NCI-H446 (cell line): ENCODE measurements at regions not wholly inside any gene's neighbourhood (a gene's known extent, or its start where the extent isn't known, plus 50 kb on each side); places are given as distances from the start of the nearest gene placed in this dataset.
"Not testable (repeated sequence)": the region's sequence is repeated elsewhere in the genome, so short reads cannot be mapped to it uniquely, and the experiment has no call there.

ENCODE experiments used
- DNase-seq, 2 experiments: peaks; one replicate each; lab custom pipeline; 2025; lab: John Stamatoyannopoulos, UW

DNA sequence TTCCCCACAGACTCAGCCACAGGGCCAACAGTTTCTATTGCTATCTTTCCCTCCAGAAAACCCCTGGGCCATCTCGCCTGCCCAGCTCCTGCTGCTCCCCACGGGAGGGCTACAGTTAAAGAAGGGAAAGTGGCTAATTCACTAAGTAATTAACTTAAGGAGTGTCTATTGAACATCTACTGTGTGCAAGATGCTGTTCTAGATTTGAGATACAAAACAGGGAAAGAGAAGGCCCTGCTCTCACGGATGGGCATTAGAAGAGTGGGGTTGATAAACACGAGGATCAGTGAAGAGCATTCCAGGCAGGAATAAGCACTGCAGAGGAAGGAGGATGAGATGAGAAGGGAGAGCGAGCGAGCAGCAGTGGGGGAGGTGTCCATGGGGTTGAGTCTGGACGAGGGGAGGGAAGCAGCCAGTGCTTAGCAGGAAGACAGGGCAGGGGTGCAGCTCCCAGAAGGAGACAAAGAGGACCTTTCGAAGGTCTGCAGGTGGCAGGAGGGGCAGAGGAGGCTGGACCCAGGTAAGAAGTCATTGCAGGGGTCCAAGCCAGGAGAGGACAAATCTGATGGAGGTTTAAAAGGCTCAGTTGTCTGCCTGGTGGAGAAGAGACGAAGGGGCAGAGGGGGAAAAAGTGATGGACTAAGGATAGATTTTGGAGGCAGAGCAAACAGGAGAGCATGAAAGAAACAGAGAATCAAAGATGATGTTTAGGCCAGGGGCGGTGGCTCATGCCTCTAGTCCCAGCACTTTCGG is 64.7 kb downstream of the KLF15 start:
- no peak for DNase-seq

- no peak for DNase-seq
Observed at GRCh38 chr3:126291537-126291936, 65.7 kb downstream of the KLF15 start.

DNA sequence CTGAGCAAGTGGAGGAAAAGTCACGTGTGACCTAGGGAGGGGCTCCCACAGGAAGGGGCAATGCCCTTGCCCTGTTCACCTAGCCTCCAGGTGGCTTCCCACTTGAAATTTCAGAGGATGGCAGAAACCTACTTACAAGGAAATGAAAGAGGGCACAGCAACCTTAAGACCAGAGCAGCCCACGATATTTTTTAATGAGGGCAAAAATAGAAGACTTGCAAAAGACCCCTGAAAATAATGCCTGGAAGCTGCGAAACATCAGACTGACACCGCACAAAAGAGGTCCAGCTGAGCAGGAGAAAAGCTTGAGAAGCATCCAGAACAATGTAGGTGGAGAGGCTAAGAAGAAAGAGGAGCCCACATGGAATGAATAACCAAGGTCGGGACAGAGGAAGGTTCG is 66.1 kb downstream of the KLF15 start:
- no peak for DNase-seq

GRCh38 chr3:126290325-126290724 is 66.9 kb downstream of the KLF15 start:
- no peak for DNase-seq

DNA sequence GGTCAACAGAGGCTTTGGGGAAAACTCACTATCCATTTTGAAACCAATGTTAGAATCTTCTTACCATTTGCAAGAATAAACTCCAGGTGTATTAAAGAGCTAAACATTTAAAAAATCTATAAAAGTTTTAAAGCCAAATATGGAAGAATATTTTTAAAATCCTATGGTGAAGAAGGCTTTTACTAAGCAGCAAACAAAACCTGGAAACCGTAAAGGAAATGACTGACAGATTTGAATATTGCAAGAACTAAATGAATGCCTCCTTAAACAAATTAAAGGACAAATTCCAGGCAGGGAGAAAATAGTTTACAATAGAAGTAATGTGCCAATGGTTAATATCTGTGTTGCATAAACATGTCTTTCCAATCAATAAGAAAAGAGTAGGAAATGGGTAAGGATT is 68.1 kb downstream of the KLF15 start:
- no peak for DNase-seq

- no peak for DNase-seq
Observed at GRCh38 chr3:126288314-126288713, 68.9 kb downstream of the KLF15 start.

GRCh38 chr3:126287536-126288241 is 69.5 kb downstream of the KLF15 start:
- peak in 1 of 2 experiments; percentile 16 for DNase-seq

- DNase-seq: no peak
Observed at GRCh38 chr3:126287171-126287535, 70.1 kb downstream of the KLF15 start.

DNA sequence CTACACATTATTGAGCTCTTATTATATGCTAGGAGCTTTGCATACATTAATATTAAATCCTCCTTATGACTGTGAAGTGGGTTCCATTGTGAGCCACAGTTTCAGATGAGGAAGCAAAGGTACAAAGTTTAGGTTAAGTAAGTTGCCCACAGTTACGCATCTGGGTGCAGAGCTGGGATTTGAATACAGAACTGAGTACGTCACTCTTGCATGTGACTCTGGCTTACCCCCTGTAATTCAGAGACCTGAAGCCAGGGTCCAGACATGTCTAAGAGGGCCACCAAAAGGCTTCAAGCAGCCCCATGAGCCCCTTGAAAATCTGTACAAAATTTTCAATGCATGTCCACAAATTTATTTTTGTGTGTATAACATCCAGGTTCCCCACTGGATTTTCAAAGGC is 71.8 kb downstream of the KLF15 start:
- no peak for DNase-seq

GRCh38 chr3:126284258-126284904 is 72.8 kb downstream of the KLF15 start:
- no peak for DNase-seq

DNA sequence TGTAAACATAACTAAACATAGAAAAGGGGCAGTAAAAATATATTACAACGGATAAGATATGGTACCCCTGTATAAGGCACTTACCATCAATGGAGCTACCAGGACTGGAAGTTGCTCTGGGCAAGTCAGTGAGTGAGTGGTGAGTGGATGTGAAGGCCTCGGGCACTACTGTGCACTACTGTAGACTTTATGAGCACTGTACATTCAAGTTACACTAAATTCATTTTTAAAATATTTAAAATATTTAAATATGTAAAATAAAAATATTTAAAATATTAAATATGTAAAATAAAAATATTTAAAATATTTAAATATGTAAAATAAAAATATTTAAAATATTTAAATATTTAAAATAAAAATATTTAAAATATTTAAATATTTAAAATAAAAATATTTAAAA is 73.6 kb downstream of the KLF15 start:
- not testable (repeated sequence) for DNase-seq

DNA sequence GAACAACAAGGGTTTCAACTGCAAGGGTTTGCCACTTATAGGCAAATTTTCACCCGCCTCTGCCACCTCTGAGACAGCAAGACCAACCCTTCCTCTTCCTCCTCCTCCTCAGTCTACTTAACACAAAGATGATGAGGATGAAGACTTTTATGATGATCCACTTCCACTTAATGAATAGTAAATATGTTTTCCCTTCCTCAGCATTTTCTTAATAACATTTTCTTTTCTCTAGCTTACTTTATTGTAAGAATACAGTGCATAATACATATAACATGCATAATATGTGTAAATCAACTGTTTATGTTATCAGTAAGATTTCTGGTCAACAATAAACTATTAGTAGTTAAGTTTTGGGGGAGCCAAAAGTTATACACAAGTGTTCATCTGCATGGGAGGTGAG is 77.4 kb downstream of the KLF15 start:
- DNase-seq: no peak

GRCh38 chr3:126277629-126278378 is 79.4 kb downstream of the KLF15 start:
- no peak for DNase-seq

DNA sequence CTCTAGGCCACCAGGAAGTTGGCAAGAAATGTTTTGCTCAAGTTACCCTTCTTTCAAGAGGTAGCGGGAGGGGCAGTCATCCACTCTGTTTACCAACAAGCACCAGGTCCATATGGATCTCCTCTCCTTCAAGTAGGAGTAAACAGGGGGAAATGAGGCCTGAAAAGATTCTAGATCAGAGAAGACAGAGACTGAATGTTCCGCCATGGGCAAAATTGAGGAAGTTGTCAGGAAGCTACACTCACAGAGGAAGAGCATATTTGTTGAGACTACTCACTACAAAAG is 81.6 kb downstream of the KLF15 start:
- no peak for DNase-seq

- DNase-seq: no peak
Observed at GRCh38 chr3:126274735-126275619, 82.2 kb downstream of the KLF15 start.

DNA sequence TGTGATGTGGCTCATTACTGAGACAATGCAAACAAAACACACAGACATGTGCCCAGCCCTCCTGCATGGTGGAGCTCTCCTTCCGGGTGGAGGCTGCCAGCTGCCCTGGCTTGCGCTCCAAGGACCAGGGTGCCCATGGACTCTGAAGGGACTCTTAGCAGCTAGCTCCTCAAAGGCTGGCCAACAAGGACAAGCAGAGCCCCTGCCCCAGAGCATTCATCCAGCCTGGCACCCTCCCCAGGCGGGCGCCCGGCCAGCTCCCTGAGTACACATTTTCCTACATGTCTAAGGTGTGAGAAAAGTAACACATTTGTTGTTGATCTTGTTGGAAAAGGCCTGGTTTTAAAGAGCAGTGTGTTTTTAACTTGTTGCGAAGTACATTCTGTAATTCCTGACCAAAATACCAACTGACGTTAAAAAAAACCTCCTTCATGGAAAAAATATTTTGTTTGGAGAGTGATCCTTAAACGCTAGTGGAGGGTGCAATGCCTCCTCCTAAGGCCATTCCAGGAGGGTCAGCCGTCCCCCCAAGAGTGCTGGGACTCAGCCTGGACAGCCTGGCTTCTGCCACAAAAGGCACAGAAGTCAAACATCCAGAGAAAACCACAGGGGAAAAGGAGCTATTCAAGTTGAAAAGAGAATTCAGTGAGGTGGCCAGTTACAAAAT is 86.9 kb downstream of the KLF15 start:
- DNase-seq: peak in 1 of 2 experiments; percentile 59

DNA sequence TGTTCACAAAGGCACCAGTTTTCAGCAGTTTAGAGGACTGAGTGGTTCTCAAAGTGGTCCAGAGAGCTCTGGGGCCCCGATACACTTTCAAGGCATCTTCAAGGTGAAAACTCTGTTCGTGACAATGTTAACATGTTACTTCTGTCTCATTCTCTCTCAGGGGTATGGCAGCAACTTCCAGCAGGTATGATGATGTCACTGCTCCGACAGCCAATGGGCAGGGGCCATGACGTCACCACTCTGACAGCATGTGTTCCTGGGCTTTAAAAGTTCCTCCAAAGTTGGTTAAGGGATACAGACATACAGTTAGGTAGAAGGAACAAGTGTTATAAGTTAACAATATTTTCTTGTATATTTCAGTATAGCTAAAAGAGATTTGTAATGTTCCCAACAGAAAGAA is 87.9 kb downstream of the KLF15 start:
- no peak for DNase-seq

- DNase-seq: no peak
Observed at GRCh38 chr3:126268866-126269265, 88.3 kb downstream of the KLF15 start.

GRCh38 chr3:126267976-126268615 is 87.7 kb upstream of the ALDH1L1 start:
- no peak for DNase-seq

GRCh38 chr3:126267169-126267975 is 87.0 kb upstream of the ALDH1L1 start:
- no peak for DNase-seq
